Activated naive CD4-positive, alpha-beta T cell treated with anti-CD3 and anti-CD28 coated beads, Interleukin-2, amount 10 ng/mL, durations not matched to agents 7 days and 5 days (primary cell): ENCODE measurements at regions not wholly inside any gene's neighbourhood (a gene's known extent, or its start where the extent isn't known, plus 50 kb on each side); places are given as distances from the start of the nearest gene placed in this dataset.
"Not testable (repeated sequence)": the region's sequence is repeated elsewhere in the genome, so short reads cannot be mapped to it uniquely, and the experiment has no call there.

Experiments used
- CTCF ChIA-PET: fragments of 350-600 bp; sonication (Branson Sonifier 250); formaldehyde crosslinking; loops from one replicate; lab custom pipeline; 2021; ENCODE audit warnings: antibody characterized with exemption; lab: Charles Lee
- DNase-seq: peaks from one replicate; pipeline ENCODE4 v3.0.0-alpha.2; 2020
- H3K27ac Mint-ChIP-seq: one replicate; pipeline ENCODE4 v1.8.0; 2021; ENCODE audit warnings: mild to moderate bottlenecking, moderate library complexity, mixed read lengths
- H3K27me3 Mint-ChIP-seq: one replicate; pipeline ENCODE4 v1.8.0; 2021; ENCODE audit warnings: mild to moderate bottlenecking, mixed read lengths
- H3K36me3 Mint-ChIP-seq: one replicate; pipeline ENCODE4 v1.8.0; 2021; ENCODE audit warnings: mixed read lengths
- H3K4me1 Mint-ChIP-seq: one replicate; pipeline ENCODE4 v1.8.0; 2021; ENCODE audit warnings: mixed read lengths
- H3K4me3 Mint-ChIP-seq: one replicate; pipeline ENCODE4 v1.8.0; 2021; ENCODE audit warnings: mild to moderate bottlenecking, moderate library complexity, mixed read lengths
- H3K9me3 Mint-ChIP-seq: one replicate; pipeline ENCODE4 v1.8.0; 2021; ENCODE audit warnings: mixed read lengths

DNA sequence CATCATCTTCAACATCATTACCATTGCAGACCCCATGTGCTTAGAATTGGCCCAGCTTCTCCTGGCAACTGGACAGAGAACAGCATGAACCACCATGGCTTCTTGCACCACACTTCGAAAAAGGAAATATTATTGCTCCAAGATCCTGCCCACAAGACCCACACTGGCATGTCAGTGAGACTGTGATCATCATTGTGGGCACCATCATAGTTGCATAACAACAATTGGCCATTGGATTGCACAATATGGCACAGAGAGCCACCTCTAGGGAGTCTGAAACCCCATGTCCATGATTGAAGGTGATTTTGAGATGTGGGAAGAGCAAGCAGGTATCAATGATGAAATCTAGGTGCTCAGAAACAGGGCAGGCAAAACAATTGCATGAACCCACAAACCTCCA lies 918.9 kb downstream of the GRID1 start:
- Mint-ChIP-seq H3K4me1 (no peaks in the 10 kb centered on the region), H3K4me3 (no peak overlapping the region), H3K27ac (no peak overlapping the region), H3K27me3 (peaks cover 4% of the 10 kb centered on the region), H3K9me3 (peaks cover 2% of the 10 kb centered on the region), H3K36me3 (no peaks in the 10 kb centered on the region)
- DNase-seq: no peak
- CTCF ChIA-PET: no interaction called here

DNA sequence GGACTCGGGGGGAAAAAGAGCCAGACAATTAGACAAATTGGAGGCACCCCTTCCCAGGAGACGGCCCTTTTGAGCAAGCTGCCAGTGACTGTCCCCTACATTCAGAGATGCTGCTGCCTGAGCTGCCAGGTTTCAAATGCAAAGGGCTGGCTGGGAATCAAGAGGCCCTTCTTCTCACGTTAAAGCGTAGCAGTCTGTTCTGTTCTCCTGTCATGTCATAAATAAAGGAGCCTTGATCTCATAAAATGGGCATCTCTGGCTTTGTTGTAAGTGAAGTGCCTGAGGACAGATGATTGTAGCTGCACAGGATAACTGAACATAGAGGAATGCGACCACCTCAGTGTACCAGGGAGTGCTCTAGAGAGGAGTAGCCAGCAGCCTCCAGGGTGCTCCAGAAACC lies 917.9 kb downstream of the GRID1 start:
- H3K36me3 Mint-ChIP-seq: no peaks in the 10 kb centered on the region
- H3K4me3 Mint-ChIP-seq: no peak overlapping the region
- H3K27me3 Mint-ChIP-seq: peaks cover 4% of the 10 kb centered on the region
- H3K27ac Mint-ChIP-seq: no peak overlapping the region
- H3K4me1 Mint-ChIP-seq: no peaks in the 10 kb centered on the region
- CTCF ChIA-PET: no interaction called here
- DNase-seq: no peak
- peaks cover 2% of the 10 kb centered on the region for H3K9me3 Mint-ChIP-seq

DNA sequence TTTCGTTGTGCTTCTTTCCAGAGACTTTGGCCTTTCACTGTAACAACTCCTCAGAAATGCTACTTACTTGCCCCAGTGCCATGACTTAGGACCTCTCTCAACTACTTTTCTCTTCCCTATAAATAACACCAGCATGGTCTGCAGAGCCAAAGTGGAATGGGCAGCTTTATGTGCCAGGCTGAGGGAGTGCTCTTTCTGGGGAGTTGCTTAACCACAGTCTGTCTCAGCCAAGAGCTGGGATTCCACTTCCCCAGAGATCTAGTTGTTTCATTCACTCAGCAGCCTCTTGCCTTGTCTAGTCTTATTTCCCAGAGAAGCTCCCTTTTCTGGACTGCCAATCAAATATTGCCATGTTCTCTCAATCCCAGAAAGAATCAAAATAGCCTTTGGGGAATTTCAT lies 912.2 kb downstream of the GRID1 start:
- H3K27me3 Mint-ChIP-seq: no peaks in the 10 kb centered on the region
- H3K27ac Mint-ChIP-seq: no peak overlapping the region
- H3K4me1 Mint-ChIP-seq: no peaks in the 10 kb centered on the region
- peaks cover 2% of the 10 kb centered on the region for H3K9me3 Mint-ChIP-seq
- H3K4me3 Mint-ChIP-seq: no peak overlapping the region
- DNase-seq: no peak
- CTCF ChIA-PET: no interaction called here
- H3K36me3 Mint-ChIP-seq: no peaks in the 10 kb centered on the region

- Mint-ChIP-seq H3K9me3 (no peaks in the 10 kb centered on the region), H3K27ac (no peak overlapping the region), H3K36me3 (no peaks in the 10 kb centered on the region), H3K4me3 (no peak overlapping the region), H3K4me1 (no peaks in the 10 kb centered on the region), H3K27me3 (no peaks in the 10 kb centered on the region)
- CTCF ChIA-PET: no interaction called here
- no peak for DNase-seq
Observed at GRCh38 chr10:85457191-85457590, 909.4 kb downstream of the GRID1 start.

DNA sequence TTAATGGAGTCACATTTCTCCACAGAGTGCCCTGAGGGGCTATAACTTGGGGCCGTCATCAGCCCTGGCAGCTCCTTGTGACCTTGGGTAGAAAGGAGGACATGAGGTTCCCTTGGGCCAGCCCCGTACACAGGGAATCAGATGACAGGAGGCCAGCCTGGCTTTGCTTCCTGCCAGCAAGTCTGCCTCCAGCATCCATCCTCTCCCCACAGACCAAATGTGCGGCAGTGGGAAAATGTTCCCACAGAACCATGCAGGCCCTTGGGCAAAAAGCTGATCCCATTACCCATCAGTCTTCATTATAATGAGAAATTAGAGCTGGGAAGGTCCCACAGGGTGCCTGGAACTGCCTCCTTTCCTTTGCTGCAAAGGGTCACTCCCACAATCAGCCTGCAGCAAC lies 908.3 kb downstream of the GRID1 start:
- no peak overlapping the region for H3K4me3 Mint-ChIP-seq
- no peak for DNase-seq
- no peaks in the 10 kb centered on the region for H3K36me3 Mint-ChIP-seq
- H3K4me1 Mint-ChIP-seq: no peaks in the 10 kb centered on the region
- no peaks in the 10 kb centered on the region for H3K9me3 Mint-ChIP-seq
- CTCF ChIA-PET: no interaction called here
- no peaks in the 10 kb centered on the region for H3K27me3 Mint-ChIP-seq
- H3K27ac Mint-ChIP-seq: no peak overlapping the region

GRCh38 chr10:85459906-85460305 lies 906.7 kb downstream of the GRID1 start:
- Mint-ChIP-seq H3K4me1 (no peaks in the 10 kb centered on the region), H3K9me3 (no peaks in the 10 kb centered on the region), H3K27ac (no peak overlapping the region), H3K27me3 (no peaks in the 10 kb centered on the region), H3K36me3 (no peaks in the 10 kb centered on the region), H3K4me3 (no peak overlapping the region)
- CTCF ChIA-PET: no interaction called here
- DNase-seq: no peak

- CTCF ChIA-PET: no interaction called here
Observed at GRCh38 chr10:85464336-85464735, 902.3 kb downstream of the GRID1 start.

DNA sequence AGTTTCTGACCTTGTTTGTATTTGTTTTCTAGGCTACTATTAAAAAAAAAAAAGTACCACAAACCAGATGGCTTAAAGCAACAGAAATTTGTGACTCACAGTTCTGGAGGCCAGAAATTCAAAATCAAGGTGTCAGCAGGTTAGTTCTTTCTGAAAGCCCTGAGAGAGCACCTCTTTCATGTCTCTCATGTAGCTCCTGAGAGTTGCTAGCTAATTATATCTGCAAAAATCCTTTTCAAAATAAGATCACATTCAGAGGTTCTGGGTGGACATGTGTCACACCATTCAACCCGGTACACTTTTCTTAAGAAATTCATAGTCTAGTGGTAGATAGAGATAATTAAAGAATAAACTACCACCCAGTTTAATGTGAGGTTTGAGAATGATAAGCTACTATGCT lies 888.6 kb downstream of the GRID1 start:
- H3K4me1 Mint-ChIP-seq: no peaks in the 10 kb centered on the region
- CTCF ChIA-PET: no interaction called here
- DNase-seq: no peak
- no peaks in the 10 kb centered on the region for H3K27me3 Mint-ChIP-seq
- H3K36me3 Mint-ChIP-seq: no peaks in the 10 kb centered on the region
- H3K9me3 Mint-ChIP-seq: no peaks in the 10 kb centered on the region
- H3K4me3 Mint-ChIP-seq: no peak overlapping the region
- no peak overlapping the region for H3K27ac Mint-ChIP-seq

More at GRCh38 chr10:85464336-85464735, 902.3 kb downstream of the GRID1 start:
- H3K27me3 Mint-ChIP-seq: no peaks in the 10 kb centered on the region
- no peaks in the 10 kb centered on the region for H3K36me3 Mint-ChIP-seq
- DNase-seq: no peak
- H3K9me3 Mint-ChIP-seq: no peaks in the 10 kb centered on the region
- H3K27ac Mint-ChIP-seq: no peak overlapping the region
- no peak overlapping the region for H3K4me3 Mint-ChIP-seq
- H3K4me1 Mint-ChIP-seq: no peaks in the 10 kb centered on the region

DNA sequence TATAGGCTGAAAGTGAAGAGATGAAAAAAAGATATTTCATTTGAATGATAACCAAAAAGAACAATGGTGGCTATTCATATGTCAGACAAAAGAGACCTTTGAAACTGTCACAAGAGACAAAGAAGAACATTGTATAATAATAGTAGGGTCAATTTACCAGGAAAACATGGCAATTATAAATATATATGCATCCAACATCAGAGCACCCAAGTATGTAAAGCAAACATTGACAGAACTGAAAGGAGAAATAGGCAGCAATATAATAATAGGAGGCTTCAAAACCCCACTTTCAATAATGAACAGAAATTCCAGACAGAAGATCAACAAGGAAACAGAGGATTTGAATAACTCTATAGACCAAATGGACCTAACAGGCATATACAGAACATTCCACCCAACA lies 876.2 kb downstream of the GRID1 start:
- Mint-ChIP-seq H3K4me1 (no peaks in the 10 kb centered on the region), H3K9me3 (no peaks in the 10 kb centered on the region), H3K27ac (no peak overlapping the region), H3K4me3 (no peak overlapping the region), H3K36me3 (no peaks in the 10 kb centered on the region), H3K27me3 (peaks cover 5% of the 10 kb centered on the region)
- DNase-seq: no peak
- CTCF ChIA-PET: no interaction called here

GRCh38 chr10:85491652-85492051 lies 874.9 kb downstream of the GRID1 start:
- no peak overlapping the region for H3K4me3 Mint-ChIP-seq
- no peaks in the 10 kb centered on the region for H3K36me3 Mint-ChIP-seq
- H3K4me1 Mint-ChIP-seq: no peaks in the 10 kb centered on the region
- H3K27me3 Mint-ChIP-seq: peaks cover 5% of the 10 kb centered on the region
- no peak overlapping the region for H3K27ac Mint-ChIP-seq
- no peak for DNase-seq
- CTCF ChIA-PET: no interaction called here
- H3K9me3 Mint-ChIP-seq: no peaks in the 10 kb centered on the region

- Mint-ChIP-seq H3K36me3 (no peaks in the 10 kb centered on the region), H3K9me3 (no peaks in the 10 kb centered on the region), H3K4me3 (no peak overlapping the region), H3K4me1 (no peaks in the 10 kb centered on the region), H3K27me3 (peaks cover 5% of the 10 kb centered on the region), H3K27ac (no peak overlapping the region)
- DNase-seq: no peak
- CTCF ChIA-PET: no interaction called here
Observed at GRCh38 chr10:85492684-85493083, 873.9 kb downstream of the GRID1 start.

- Mint-ChIP-seq H3K4me1 (no peaks in the 10 kb centered on the region), H3K4me3 (no peak overlapping the region), H3K27ac (no peak overlapping the region), H3K9me3 (no peaks in the 10 kb centered on the region), H3K27me3 (peaks cover 5% of the 10 kb centered on the region), H3K36me3 (no peaks in the 10 kb centered on the region)
- DNase-seq: no peak
- CTCF ChIA-PET: no interaction called here
Observed at GRCh38 chr10:85493703-85494102, 872.9 kb downstream of the GRID1 start.

GRCh38 chr10:85504641-85505040 lies 862.0 kb downstream of the GRID1 start:
- H3K4me1 Mint-ChIP-seq, H3K36me3 Mint-ChIP-seq, DNase-seq, H3K4me3 Mint-ChIP-seq, H3K9me3 Mint-ChIP-seq, CTCF ChIA-PET, H3K27ac Mint-ChIP-seq, H3K27me3 Mint-ChIP-seq: not testable (repeated sequence)

DNA sequence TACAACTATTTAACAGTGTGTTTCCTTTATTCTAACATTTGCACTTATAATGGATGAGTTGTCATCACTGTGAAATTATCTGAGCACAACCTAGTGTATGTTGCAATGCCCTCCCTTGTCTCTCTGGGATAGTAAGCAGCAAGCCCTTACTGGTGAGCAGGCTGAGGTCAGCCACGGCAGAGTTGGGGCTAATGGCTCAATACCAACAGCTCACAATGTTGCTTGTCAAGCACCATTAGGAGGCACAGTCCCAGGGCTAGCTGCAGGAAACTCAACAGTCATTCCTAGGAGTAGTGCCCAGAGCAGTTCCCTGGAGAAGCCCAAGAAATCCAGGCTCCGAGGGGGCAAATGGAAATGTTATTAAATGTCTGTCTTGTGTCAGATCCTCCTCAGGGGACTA lies 858.4 kb downstream of the GRID1 start:
- no peaks in the 10 kb centered on the region for H3K4me1 Mint-ChIP-seq

DNA sequence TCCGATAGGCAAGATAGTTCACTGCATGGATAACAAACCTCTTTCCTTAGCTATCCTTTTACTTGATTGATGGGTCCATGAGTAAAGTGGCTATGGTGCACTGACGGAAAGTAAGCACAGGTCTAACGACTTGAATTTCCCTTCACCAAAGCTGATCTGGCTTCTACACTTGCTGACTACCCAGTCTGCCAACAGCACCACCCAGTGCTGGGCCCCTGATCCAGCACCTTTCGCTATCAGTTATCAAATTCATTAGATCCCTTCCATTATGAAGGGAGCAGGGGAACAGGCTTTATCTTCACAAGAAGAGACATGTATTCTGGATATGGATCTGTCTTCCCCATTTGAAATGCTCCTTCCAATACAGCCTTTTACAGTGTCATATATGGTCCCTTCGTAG lies 855.9 kb downstream of the GRID1 start:
- Mint-ChIP-seq H3K27me3 (no peaks in the 10 kb centered on the region), H3K9me3 (no peaks in the 10 kb centered on the region), H3K36me3 (no peaks in the 10 kb centered on the region), H3K27ac (no peak overlapping the region), H3K4me1 (no peaks in the 10 kb centered on the region), H3K4me3 (no peak overlapping the region)
- CTCF ChIA-PET: no interaction called here
- DNase-seq: no peak

More for the DNA sequence above, 858.4 kb downstream of the GRID1 start:
- no peak overlapping the region for H3K27ac Mint-ChIP-seq
- CTCF ChIA-PET: no interaction called here
- no peaks in the 10 kb centered on the region for H3K27me3 Mint-ChIP-seq
- no peak overlapping the region for H3K4me3 Mint-ChIP-seq
- DNase-seq: no peak
- H3K9me3 Mint-ChIP-seq: peaks cover 3% of the 10 kb centered on the region
- H3K36me3 Mint-ChIP-seq: no peaks in the 10 kb centered on the region

DNA sequence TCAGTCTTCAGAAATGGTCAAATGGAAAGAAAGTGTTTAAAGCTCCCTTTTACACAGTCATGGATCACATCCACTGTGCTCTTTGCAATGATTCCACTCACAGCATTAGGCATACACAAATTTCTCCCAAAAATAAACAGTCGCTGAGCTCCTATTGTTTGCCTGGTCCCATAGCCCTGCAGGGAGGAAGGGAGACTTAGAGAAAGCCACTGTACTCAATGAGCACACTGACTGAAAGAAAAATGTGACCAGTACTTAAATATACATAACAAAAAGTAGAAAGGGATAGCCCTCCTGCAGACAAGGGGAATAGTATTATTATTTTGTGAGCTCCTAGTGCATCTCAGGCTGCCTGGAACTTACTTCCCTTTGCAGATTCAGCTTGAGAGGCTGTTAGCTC lies 853.2 kb downstream of the GRID1 start:
- CTCF ChIA-PET: no interaction called here

More for the DNA sequence above, 853.2 kb downstream of the GRID1 start:
- Mint-ChIP-seq H3K4me3 (no peak overlapping the region), H3K36me3 (no peaks in the 10 kb centered on the region), H3K27ac (no peak overlapping the region), H3K9me3 (no peaks in the 10 kb centered on the region), H3K27me3 (no peaks in the 10 kb centered on the region), H3K4me1 (no peaks in the 10 kb centered on the region)
- DNase-seq: no peak
